ENCODE measurements at regions not wholly inside any gene's neighbourhood (a gene's known extent, or its start where the extent isn't known, plus 50 kb on each side); places are given as distances from the start of the nearest gene placed in this dataset.

DNA sequence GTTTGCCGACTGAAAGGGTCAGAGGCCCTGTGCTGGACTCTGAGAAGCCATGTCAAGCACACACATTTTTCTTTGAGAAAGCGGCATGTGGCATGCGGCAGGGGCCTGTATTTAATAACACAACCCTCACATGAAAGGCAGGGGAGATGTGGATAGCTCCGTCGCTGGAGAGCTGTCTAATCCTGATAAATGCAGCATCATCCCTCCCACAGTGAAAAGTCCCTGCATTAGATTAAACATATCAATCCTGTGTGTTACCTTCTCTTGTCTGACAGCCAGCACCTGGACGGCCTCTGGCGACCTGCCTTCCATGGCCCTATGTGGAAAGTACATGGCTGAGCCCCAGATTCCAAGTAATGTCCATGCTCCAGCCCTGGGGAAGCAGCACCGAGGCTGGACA, 313.0 kb upstream of the AJAP1 start:
- CTCF ChIA-PET: no interaction called here
- no peaks in the 10 kb centered on the region for H3K79me2 ChIP-seq (ENCODE audit: control insufficient read depth, insufficient read depth, low read length)
- dilution Hi-C loops (cut with MboI; ENCODE audit: extremely low pct_ligation_motif_present, low sequenced_read_pairs): no loop called here
- no peak overlapping the region for H2AFZ ChIP-seq (ENCODE audit: low read depth, low read length)
- intact Hi-C loops (cut with micrococcal nuclease): no loop called here
- no peaks in the 10 kb centered on the region for H3K9me1 ChIP-seq (replicated peaks; ENCODE audit: control insufficient read depth, extremely low read depth, insufficient read depth, low read length)
- H3K9ac ChIP-seq (replicated peaks; ENCODE audit: extremely low read depth, insufficient read depth, low read length): no peak overlapping the region
- H3K9me3 ChIP-seq (replicated peaks; ENCODE audit: control insufficient read depth, insufficient read depth, low read length): peaks cover 10% of the 10 kb centered on the region
- no peaks in the 10 kb centered on the region for H3K27me3 ChIP-seq (ENCODE audit: control insufficient read depth in 2 of 2, insufficient read depth in 2 of 2, low read length in 2 of 2)
- no peak overlapping the region for H3K27ac ChIP-seq (ENCODE audit: insufficient read depth, low read depth, low read length)
- POLR2A ChIA-PET: no interaction called here
- TF ChIP-seq, protein P1, sequence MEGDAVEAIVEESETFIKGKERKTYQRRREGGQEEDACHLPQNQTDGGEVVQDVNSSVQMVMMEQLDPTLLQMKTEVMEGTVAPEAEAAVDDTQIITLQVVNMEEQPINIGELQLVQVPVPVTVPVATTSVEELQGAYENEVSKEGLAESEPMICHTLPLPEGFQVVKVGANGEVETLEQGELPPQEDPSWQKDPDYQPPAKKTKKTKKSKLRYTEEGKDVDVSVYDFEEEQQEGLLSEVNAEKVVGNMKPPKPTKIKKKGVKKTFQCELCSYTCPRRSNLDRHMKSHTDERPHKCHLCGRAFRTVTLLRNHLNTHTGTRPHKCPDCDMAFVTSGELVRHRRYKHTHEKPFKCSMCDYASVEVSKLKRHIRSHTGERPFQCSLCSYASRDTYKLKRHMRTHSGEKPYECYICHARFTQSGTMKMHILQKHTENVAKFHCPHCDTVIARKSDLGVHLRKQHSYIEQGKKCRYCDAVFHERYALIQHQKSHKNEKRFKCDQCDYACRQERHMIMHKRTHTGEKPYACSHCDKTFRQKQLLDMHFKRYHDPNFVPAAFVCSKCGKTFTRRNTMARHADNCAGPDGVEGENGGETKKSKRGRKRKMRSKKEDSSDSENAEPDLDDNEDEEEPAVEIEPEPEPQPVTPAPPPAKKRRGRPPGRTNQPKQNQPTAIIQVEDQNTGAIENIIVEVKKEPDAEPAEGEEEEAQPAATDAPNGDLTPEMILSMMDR (IDR thresholded peaks at IDR 0.05; ENCODE audit: extremely low read depth in 1 of 2, insufficient read depth in 1 of 2, low read depth in 1 of 2, low read length in 2 of 2): no peak
- TF ChIP-seq, protein P2, sequence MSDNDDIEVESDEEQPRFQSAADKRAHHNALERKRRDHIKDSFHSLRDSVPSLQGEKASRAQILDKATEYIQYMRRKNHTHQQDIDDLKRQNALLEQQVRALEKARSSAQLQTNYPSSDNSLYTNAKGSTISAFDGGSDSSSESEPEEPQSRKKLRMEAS (IDR thresholded peaks at IDR 0.05; ENCODE audit: insufficient read depth, insufficient read length): no peak
- TF ChIP-seq FOS (IDR thresholded peaks at IDR 0.05; ENCODE audit: borderline replicate concordance, insufficient read depth, low read length) (no peak), MYC (IDR thresholded peaks at IDR 0.05; ENCODE audit: low read depth, low read length) (no peak), EZH2 (IDR thresholded peaks at IDR 0.05; ENCODE audit: borderline replicate concordance, low read depth, low read length, severe bottlenecking) (no peak), GATA2 (IDR thresholded peaks at IDR 0.05; ENCODE audit: insufficient read depth, insufficient read length, low read depth, low read length) (no peak), POLR2A (IDR thresholded peaks at IDR 0.05; ENCODE audit: low read depth, low read length) (no peak), POLR2AphosphoS5 (IDR thresholded peaks at IDR 0.05; ENCODE audit: insufficient read depth, low read depth, low read length) (no peak), JUN (IDR thresholded peaks at IDR 0.05; ENCODE audit: borderline replicate concordance, insufficient read depth, insufficient read length, low read depth) (no peak)
- no peaks in the 10 kb centered on the region for H4K20me1 ChIP-seq (replicated peaks; ENCODE audit: control insufficient read depth, extremely low read depth, insufficient read depth, low read length)
- H3K4me2 ChIP-seq (ENCODE audit: insufficient read depth, low read length): no peak overlapping the region
- no peaks in the 10 kb centered on the region for H3K36me3 ChIP-seq (ENCODE audit: control insufficient read depth in 2 of 2, extremely low read depth in 1 of 2, insufficient read depth in 2 of 2, low read length in 2 of 2)
- H3K4me1 ChIP-seq (ENCODE audit: control insufficient read depth, extremely low read depth, insufficient read depth, low read length): no peaks in the 10 kb centered on the region
- no TSS peak for BruUV-seq (replicated peaks)
- DNase-seq (ENCODE audit: low read depth, low spot score) (no peak), FAIRE-seq (no peak)
- no peak overlapping the region for H3K4me3 ChIP-seq (replicated peaks in 1 of 3; ENCODE audit: insufficient read depth in 1 of 3, low read depth in 1 of 3, low read length in 3 of 3)
